GM19397 (cell line): ENCODE measurements at regions not wholly inside any gene's neighbourhood (a gene's known extent, or its start where the extent isn't known, plus 50 kb on each side); places are given as distances from the start of the nearest gene placed in this dataset.
"Not testable (repeated sequence)": the region's sequence is repeated elsewhere in the genome, so short reads cannot be mapped to it uniquely, and the experiment has no call there.

ENCODE experiments used
- ATAC-seq: cut with Tn5 transposase; IDR thresholded peaks from one replicate; pipeline ENCODE4 v1.9.1; 2021; ENCODE audit warnings: mild to moderate bottlenecking, moderate library complexity; ENCODE audit not compliant: unreplicated experiment

DNA sequence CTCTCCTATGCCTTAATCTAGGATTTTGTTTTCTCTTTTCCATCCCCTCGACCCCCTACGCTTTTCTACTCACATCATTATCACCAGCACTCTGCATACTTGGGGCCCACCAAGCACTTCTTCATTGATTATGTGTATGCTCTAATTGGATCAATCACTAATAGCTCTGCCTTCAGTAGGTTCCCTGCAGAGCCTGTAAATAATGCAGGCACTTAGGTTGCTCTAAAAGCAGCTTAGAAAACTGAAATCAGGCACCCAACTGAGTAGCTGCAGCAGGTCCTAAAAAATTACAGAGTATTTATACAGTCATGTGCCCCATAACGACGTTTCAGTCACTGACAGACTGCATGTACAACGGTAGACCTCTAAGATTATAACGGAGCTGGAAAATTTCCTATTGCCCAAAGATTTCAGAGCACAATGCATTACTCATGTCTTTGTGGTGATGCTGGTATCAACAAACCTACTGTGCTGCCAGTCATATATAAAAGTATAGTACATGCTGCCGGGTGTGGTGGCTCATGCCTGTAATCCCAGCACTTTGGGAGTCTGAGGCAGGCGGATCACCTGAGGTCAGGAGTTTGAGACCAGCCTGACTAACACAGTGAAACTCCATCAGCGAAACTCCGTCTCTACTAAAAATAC is 280.4 kb downstream of the HS3ST3B1 start:
- ATAC-seq, result no peak

- no peak for ATAC-seq
Observed at GRCh38 chr17:14580499-14580898, 279.6 kb downstream of the HS3ST3B1 start.

GRCh38 chr17:14579716-14580115 is 278.8 kb downstream of the HS3ST3B1 start:
- no peak for ATAC-seq

GRCh38 chr17:14575471-14575953 is 274.6 kb downstream of the HS3ST3B1 start:
- no peak for ATAC-seq

- ATAC-seq, result not testable (repeated sequence)
Observed at GRCh38 chr17:14560325-14560724, 259.4 kb downstream of the HS3ST3B1 start.

DNA sequence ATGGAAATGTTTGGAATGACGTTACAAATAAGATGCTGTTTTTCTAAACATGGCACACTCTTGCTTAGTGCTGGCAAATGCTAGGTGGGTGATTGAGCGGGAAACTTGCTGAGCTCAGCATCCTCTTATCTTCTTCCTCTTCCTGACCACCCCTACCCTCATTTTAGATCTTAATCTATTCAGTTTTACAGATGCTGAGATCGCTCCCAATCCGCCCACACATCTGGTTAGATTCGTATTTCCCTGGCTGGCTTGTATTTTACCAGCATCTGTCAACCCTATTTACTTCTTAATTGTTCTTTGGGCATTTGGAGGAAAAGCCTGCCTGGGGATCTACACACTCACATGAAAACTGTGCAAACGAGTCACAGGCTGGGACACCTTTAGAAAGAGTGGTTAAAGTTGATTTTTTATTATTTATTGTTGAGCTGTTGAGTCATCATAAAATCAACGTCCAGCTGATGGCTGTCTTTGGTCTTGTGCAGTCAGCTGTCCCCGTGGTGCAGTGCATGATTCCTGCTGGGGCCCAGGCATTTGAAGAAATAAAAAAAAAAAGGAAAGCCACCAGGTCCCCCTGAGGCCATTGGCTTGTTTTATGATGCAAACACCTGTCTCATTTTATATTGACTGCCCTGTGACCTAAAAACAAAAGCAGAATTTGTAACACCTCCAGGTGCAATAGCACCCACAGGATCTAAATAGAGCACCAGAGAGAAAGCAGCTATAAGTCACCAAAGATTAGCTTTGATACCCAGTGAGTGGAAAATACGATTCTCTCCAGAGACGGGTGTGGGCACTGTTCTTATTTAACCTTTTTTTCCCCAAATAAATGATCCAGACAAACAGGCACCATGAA is 258.6 kb downstream of the HS3ST3B1 start:
- no peak for ATAC-seq

GRCh38 chr17:14557480-14557879 is 256.6 kb downstream of the HS3ST3B1 start:
- ATAC-seq, result no peak

- no peak for ATAC-seq
Observed at GRCh38 chr17:14553847-14554246, 253.0 kb downstream of the HS3ST3B1 start.

GRCh38 chr17:14552306-14552705 is 251.4 kb downstream of the HS3ST3B1 start:
- no peak for ATAC-seq

- no peak for ATAC-seq
Observed at GRCh38 chr17:14547556-14547955, 246.7 kb downstream of the HS3ST3B1 start.

GRCh38 chr17:14547016-14547415 is 246.1 kb downstream of the HS3ST3B1 start:
- ATAC-seq, result no peak

GRCh38 chr17:14545156-14545906 is 244.4 kb downstream of the HS3ST3B1 start:
- ATAC-seq, result no peak

DNA sequence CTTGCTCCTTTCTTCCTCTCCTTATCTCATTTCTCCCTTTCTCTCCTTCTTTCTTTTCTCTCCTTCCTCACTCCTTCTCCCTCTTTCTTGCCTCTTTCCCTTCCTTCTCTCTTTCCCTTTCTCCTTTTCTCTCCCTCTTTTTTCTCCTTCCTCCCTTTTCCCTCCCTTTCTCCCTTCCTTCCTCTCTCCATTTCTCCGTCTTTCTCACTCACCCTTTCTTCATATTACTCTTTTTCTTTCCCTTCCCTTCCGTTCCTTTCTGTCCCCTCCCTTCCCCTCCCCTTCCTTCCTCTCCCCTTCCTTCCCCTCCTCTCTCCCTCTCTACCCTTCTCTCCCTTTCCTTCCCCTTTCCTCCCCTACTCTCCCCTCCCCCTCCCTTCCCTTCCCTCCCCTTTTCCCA is 240.8 kb downstream of the HS3ST3B1 start:
- no peak for ATAC-seq

DNA sequence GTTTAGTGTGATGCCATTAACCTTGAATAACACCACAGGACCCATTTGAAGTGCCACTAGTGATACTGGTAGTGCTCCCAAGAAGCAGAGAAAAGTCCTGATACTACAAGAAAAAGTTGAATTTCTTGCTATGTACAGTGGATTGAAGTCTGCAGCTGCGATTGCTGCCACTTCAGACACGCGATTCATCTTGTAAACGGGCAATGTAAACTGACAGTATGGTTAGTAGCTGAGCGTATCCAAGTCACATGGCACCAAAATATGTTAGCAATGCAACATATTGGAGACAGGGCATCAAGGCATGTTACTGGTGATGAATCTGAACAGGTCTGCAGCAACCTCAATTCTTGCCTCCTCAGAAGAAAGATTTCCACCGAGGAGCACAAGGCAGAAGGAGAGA is 238.9 kb downstream of the HS3ST3B1 start:
- ATAC-seq, result no peak

- not testable (repeated sequence) for ATAC-seq
Observed at GRCh38 chr17:14532242-14532641, 231.4 kb downstream of the HS3ST3B1 start.

- ATAC-seq, result no peak
Observed at GRCh38 chr17:14525551-14526455, 224.9 kb downstream of the HS3ST3B1 start.

GRCh38 chr17:14522795-14523387 is 222.0 kb downstream of the HS3ST3B1 start:
- no peak for ATAC-seq

GRCh38 chr17:14518919-14519318 is 218.0 kb downstream of the HS3ST3B1 start:
- ATAC-seq, result not testable (repeated sequence)

- ATAC-seq, result no peak
Observed at GRCh38 chr17:14514973-14515372, 214.1 kb downstream of the HS3ST3B1 start.

DNA sequence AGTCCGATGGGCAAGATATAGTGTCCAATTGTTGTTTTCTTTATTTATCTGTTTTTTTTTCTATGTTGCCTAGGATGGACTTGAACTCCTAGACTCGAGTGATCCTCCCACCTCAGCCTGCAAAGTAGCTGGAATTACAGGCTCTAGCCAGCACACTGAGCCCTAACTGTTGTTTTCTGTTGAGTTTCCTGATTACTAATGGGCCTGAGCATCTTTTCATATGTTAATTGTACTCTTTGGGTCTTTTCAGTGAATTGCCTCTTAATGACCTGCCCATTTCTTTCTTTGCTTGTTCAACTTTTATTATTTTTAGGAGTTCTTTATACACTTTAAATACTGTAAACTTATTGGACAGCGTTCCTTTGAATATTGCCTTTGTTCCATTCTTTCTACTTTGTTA is 213.0 kb downstream of the HS3ST3B1 start:
- no peak for ATAC-seq
